Activated naive CD4-positive, alpha-beta T cell treated with anti-CD3 and anti-CD28 coated beads, Interleukin-2, amount 50 U/mL, for 72 hours (primary cell): ENCODE measurements at regions not wholly inside any gene's neighbourhood (a gene's known extent, or its start where the extent isn't known, plus 50 kb on each side); places are given as distances from the start of the nearest gene placed in this dataset.

Source experiments
- ATAC-seq, 2 donors: fragments of 150-1000 bp; cut with Tn5 transposase; 2 replicates each; pipeline ENCODE4 v1.10.0; 2021; ENCODE audit warnings: mild to moderate bottlenecking in 2 of 2, moderate library complexity in 2 of 2
- DNase-seq, 2 donors: peaks; one replicate each; pipeline ENCODE4 v3.0.0; 2021 to 2022; ENCODE audit warnings: low spot score in 2 of 2
- H3K27ac Mint-ChIP-seq, 2 donors: one replicate each; pipeline ENCODE4 v1.8.0; 2022; ENCODE audit warnings: mild to moderate bottlenecking in 2 of 2, mixed read lengths in 2 of 2
- H3K36me3 Mint-ChIP-seq, 2 donors: one replicate each; pipeline ENCODE4 v1.8.0; 2022; ENCODE audit warnings: mixed read lengths in 2 of 2
- H3K9me3 Mint-ChIP-seq, 2 donors: one replicate each; pipeline ENCODE4 v1.8.0; 2022; ENCODE audit warnings: mixed read lengths in 2 of 2

- DNase-seq (no peak), ATAC-seq (no peak)
- Mint-ChIP-seq H3K27ac (no peak overlapping the region), H3K36me3 (no peaks in the 10 kb centered on the region), H3K9me3 (peaks cover 4 to 5% of the 10 kb centered on the region in 2 donors)
Observed at GRCh38 chr7:108997480-108997879, 427.8 kb downstream of the DNAJB9 start.

- ATAC-seq, result no peak
Observed at GRCh38 chr7:109003742-109004141, 434.1 kb downstream of the DNAJB9 start.

GRCh38 chr7:109009636-109010035 is 440.0 kb downstream of the DNAJB9 start:
- H3K36me3 Mint-ChIP-seq, result no peaks in the 10 kb centered on the region
- no peak for DNase-seq
- H3K9me3 Mint-ChIP-seq, result peaks cover 3 to 8% of the 10 kb centered on the region in 2 donors
- no peak overlapping the region for H3K27ac Mint-ChIP-seq
- no peak for ATAC-seq

More at GRCh38 chr7:109003742-109004141, 434.1 kb downstream of the DNAJB9 start:
- no peak for DNase-seq
- Mint-ChIP-seq H3K36me3 (no peaks in the 10 kb centered on the region), H3K27ac (peak overlapping the region in 1 of 2 donors; percentile 62), H3K9me3 (peaks cover 0 to 9% of the 10 kb centered on the region in 2 donors)

GRCh38 chr7:109020251-109020650 is 450.6 kb downstream of the DNAJB9 start:
- Mint-ChIP-seq H3K36me3 (no peaks in the 10 kb centered on the region), H3K27ac (no peak overlapping the region), H3K9me3 (peaks cover 8 to 10% of the 10 kb centered on the region in 2 donors)
- no peak for ATAC-seq
- no peak for DNase-seq

GRCh38 chr7:109021390-109021789 is 451.7 kb downstream of the DNAJB9 start:
- DNase-seq, result no peak

GRCh38 chr7:109029866-109030265 is 460.2 kb downstream of the DNAJB9 start:
- H3K36me3 Mint-ChIP-seq, result no peaks in the 10 kb centered on the region
- ATAC-seq (no peak), DNase-seq (no peak)
- H3K9me3 Mint-ChIP-seq, result peaks cover 11 to 17% of the 10 kb centered on the region in 2 donors
- no peak overlapping the region for H3K27ac Mint-ChIP-seq

More at GRCh38 chr7:109021390-109021789, 451.7 kb downstream of the DNAJB9 start:
- Mint-ChIP-seq H3K9me3 (peaks cover 5 to 10% of the 10 kb centered on the region in 2 donors), H3K36me3 (no peaks in the 10 kb centered on the region), H3K27ac (no peak overlapping the region)
- no peak for ATAC-seq

GRCh38 chr7:109044691-109045090 is 475.0 kb downstream of the DNAJB9 start:
- peaks cover 5 to 20% of the 10 kb centered on the region in 2 donors for H3K9me3 Mint-ChIP-seq
- no peaks in the 10 kb centered on the region for H3K36me3 Mint-ChIP-seq
- DNase-seq (no peak), ATAC-seq (no peak)
- no peak overlapping the region for H3K27ac Mint-ChIP-seq

GRCh38 chr7:109049366-109049765 is 479.7 kb downstream of the DNAJB9 start:
- ATAC-seq (no peak), DNase-seq (no peak)
- Mint-ChIP-seq H3K27ac (no peak overlapping the region), H3K9me3 (peaks cover 0 to 11% of the 10 kb centered on the region in 2 donors), H3K36me3 (no peaks in the 10 kb centered on the region)

- H3K27ac Mint-ChIP-seq, result no peak overlapping the region
- peaks cover 9 to 11% of the 10 kb centered on the region in 2 donors for H3K9me3 Mint-ChIP-seq
- no peaks in the 10 kb centered on the region for H3K36me3 Mint-ChIP-seq
- ATAC-seq, result no peak
- no peak for DNase-seq
Observed at GRCh38 chr7:109059089-109059488, 489.4 kb downstream of the DNAJB9 start.

GRCh38 chr7:109062798-109063197 is 493.1 kb downstream of the DNAJB9 start:
- peaks cover 14% of the 10 kb centered on the region in 2 donors for H3K9me3 Mint-ChIP-seq
- H3K27ac Mint-ChIP-seq, result no peak overlapping the region
- no peak for ATAC-seq
- H3K36me3 Mint-ChIP-seq, result no peaks in the 10 kb centered on the region
- no peak for DNase-seq

- Mint-ChIP-seq H3K36me3 (no peaks in the 10 kb centered on the region), H3K9me3 (peaks cover 0 to 4% of the 10 kb centered on the region in 2 donors), H3K27ac (no peak overlapping the region)
- no peak for ATAC-seq
- no peak for DNase-seq
Observed at GRCh38 chr7:109073543-109073942, 503.9 kb downstream of the DNAJB9 start.

- DNase-seq (no peak), ATAC-seq (no peak)
- H3K36me3 Mint-ChIP-seq, result no peaks in the 10 kb centered on the region
- H3K27ac Mint-ChIP-seq, result no peak overlapping the region
- no peaks in the 10 kb centered on the region for H3K9me3 Mint-ChIP-seq
Observed at GRCh38 chr7:109076396-109076972, 506.8 kb downstream of the DNAJB9 start.

GRCh38 chr7:109091042-109091441 is 521.4 kb downstream of the DNAJB9 start:
- H3K9me3 Mint-ChIP-seq, result peaks cover 16 to 17% of the 10 kb centered on the region in 2 donors
- DNase-seq (no peak), ATAC-seq (no peak)
- H3K36me3 Mint-ChIP-seq, result no peaks in the 10 kb centered on the region
- no peak overlapping the region for H3K27ac Mint-ChIP-seq

GRCh38 chr7:109092268-109092667 is 522.6 kb downstream of the DNAJB9 start:
- no peak for DNase-seq
- peaks cover 15 to 17% of the 10 kb centered on the region in 2 donors for H3K9me3 Mint-ChIP-seq
- ATAC-seq, result no peak
- no peaks in the 10 kb centered on the region for H3K36me3 Mint-ChIP-seq
- H3K27ac Mint-ChIP-seq, result no peak overlapping the region

GRCh38 chr7:109101332-109101731 is 531.7 kb downstream of the DNAJB9 start:
- DNase-seq (no peak), ATAC-seq (no peak)
- Mint-ChIP-seq H3K27ac (no peak overlapping the region), H3K9me3 (no peaks in the 10 kb centered on the region), H3K36me3 (no peaks in the 10 kb centered on the region)

- Mint-ChIP-seq H3K9me3 (peaks cover 6 to 7% of the 10 kb centered on the region in 2 donors), H3K36me3 (no peaks in the 10 kb centered on the region), H3K27ac (no peak overlapping the region)
- ATAC-seq (no peak), DNase-seq (no peak)
Observed at GRCh38 chr7:109109558-109109957, 539.9 kb downstream of the DNAJB9 start.

GRCh38 chr7:109111086-109111485 is 541.4 kb downstream of the DNAJB9 start:
- ATAC-seq (no peak), DNase-seq (no peak)
- H3K36me3 Mint-ChIP-seq, result no peaks in the 10 kb centered on the region
- H3K27ac Mint-ChIP-seq, result no peak overlapping the region
- H3K9me3 Mint-ChIP-seq, result peaks cover 6 to 10% of the 10 kb centered on the region in 2 donors

- no peak overlapping the region for H3K27ac Mint-ChIP-seq
- ATAC-seq, result no peak
- no peaks in the 10 kb centered on the region for H3K36me3 Mint-ChIP-seq
- H3K9me3 Mint-ChIP-seq, result peaks cover 0 to 8% of the 10 kb centered on the region in 2 donors
- no peak for DNase-seq
Observed at GRCh38 chr7:109121599-109122300, 552.1 kb downstream of the DNAJB9 start.
